ENCODE measurements at regions not wholly inside any gene's neighbourhood (a gene's known extent, or its start where the extent isn't known, plus 50 kb on each side); places are given as distances from the start of the nearest gene placed in this dataset.

GRCh38 chr10:81157681-81158080 is 620.0 kb downstream of the SH2D4B start:
- no peak for DNase-seq (ENCODE audit: low read depth)
- no peak overlapping the region for H3K4me3 ChIP-seq (ENCODE audit: low read depth, low read length)
- no peak for TF ChIP-seq CTCF (IDR thresholded peaks at IDR 0.05; ENCODE audit: control insufficient read depth, extremely low read depth, insufficient read depth)

GRCh38 chr10:81177651-81178244 is 640.0 kb downstream of the SH2D4B start:
- H3K4me3 ChIP-seq (ENCODE audit: low read depth, low read length), result no peak overlapping the region
- TF ChIP-seq CTCF (IDR thresholded peaks at IDR 0.05; ENCODE audit: control insufficient read depth, extremely low read depth, insufficient read depth), result no peak
- DNase-seq (ENCODE audit: low read depth), result no peak

- TF ChIP-seq CTCF (IDR thresholded peaks at IDR 0.05; ENCODE audit: control insufficient read depth, extremely low read depth, insufficient read depth), result no peak
- no peak for DNase-seq (ENCODE audit: low read depth)
- no peak overlapping the region for H3K4me3 ChIP-seq (ENCODE audit: low read depth, low read length)
Measured at GRCh38 chr10:81179324-81179723, 641.6 kb downstream of the SH2D4B start.

GRCh38 chr10:81179805-81180452 is 642.2 kb downstream of the SH2D4B start:
- DNase-seq (ENCODE audit: low read depth), result no peak
- no peak overlapping the region for H3K4me3 ChIP-seq (ENCODE audit: low read depth, low read length)

GRCh38 chr10:81182296-81182695 is 644.6 kb downstream of the SH2D4B start:
- TF ChIP-seq CTCF (IDR thresholded peaks at IDR 0.05; ENCODE audit: control insufficient read depth, extremely low read depth, insufficient read depth), result no peak
- H3K4me3 ChIP-seq (ENCODE audit: low read depth, low read length), result no peak overlapping the region
- DNase-seq (ENCODE audit: low read depth), result no peak

More at GRCh38 chr10:81179805-81180452, 642.2 kb downstream of the SH2D4B start:
- TF ChIP-seq CTCF (IDR thresholded peaks at IDR 0.05; ENCODE audit: control insufficient read depth, extremely low read depth, insufficient read depth), result peak; percentile 74

GRCh38 chr10:81192221-81192788 is 654.6 kb downstream of the SH2D4B start:
- TF ChIP-seq CTCF (IDR thresholded peaks at IDR 0.05; ENCODE audit: control insufficient read depth, extremely low read depth, insufficient read depth), result no peak
- DNase-seq (ENCODE audit: low read depth), result peak; percentile 81
- no peak overlapping the region for H3K4me3 ChIP-seq (ENCODE audit: low read depth, low read length)

Data from LNCaP clone FGC (cell line).